HG03060 (cell line): ENCODE measurements at regions not wholly inside any gene's neighbourhood (a gene's known extent, or its start where the extent isn't known, plus 50 kb on each side); places are given as distances from the start of the nearest gene placed in this dataset.
"Not testable (repeated sequence)": the region's sequence is repeated elsewhere in the genome, so short reads cannot be mapped to it uniquely, and the experiment has no call there.

ENCODE experiments used
- ATAC-seq: cut with Tn5 transposase; IDR thresholded peaks from one replicate; pipeline ENCODE4 v1.9.1; 2021; ENCODE audit warnings: low read depth, moderate number of reproducible peaks; ENCODE audit not compliant: unreplicated experiment

GRCh38 chr12:73629893-73630831 lies 907.5 kb upstream of the ATXN7L3B start:
- no peak for ATAC-seq

- no peak for ATAC-seq
Measured at GRCh38 chr12:73632191-73632590, 905.4 kb upstream of the ATXN7L3B start.

DNA sequence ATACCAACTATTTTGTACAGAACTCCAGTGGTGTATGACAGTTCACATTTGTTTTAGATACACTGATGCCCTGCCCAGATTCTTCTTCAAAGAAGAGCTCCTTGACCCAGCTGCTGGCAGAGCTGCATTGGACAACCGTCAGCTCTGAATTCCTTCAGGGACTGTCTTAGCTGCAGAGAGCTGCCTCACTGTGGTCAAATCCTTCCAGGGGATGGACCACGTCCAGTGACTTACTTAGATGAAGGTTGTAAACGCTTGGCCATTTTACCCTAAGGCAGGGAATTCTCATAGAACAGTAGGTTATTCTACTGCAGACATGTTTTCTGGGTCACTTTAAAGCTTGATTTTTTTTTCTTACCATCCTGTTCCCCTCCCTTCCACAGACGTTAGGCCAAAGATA lies 905.0 kb upstream of the ATXN7L3B start:
- ATAC-seq: no peak

- not testable (repeated sequence) for ATAC-seq
Measured at GRCh38 chr12:73639397-73639796, 898.2 kb upstream of the ATXN7L3B start.

- no peak for ATAC-seq
Measured at GRCh38 chr12:73656375-73656774, 881.3 kb upstream of the ATXN7L3B start.

DNA sequence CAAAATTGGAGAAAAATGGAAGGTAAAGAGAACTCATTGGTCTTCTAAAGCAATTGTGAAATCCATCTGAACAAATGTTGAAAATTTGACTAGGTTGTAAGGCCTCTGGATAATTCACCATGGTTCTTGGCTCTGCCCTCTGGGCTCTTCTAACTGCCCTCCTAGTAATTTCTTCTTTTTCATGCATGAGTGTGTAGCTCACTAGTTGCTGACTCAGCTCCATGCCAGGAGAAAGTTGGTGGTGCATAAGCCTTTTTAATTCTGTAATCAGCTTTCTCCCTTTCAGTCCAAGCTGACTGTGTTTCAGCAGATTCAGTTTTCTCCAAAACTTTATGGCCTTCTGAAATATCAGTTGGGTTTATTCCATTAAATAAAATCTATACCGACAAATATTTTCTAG lies 877.8 kb upstream of the ATXN7L3B start:
- ATAC-seq: no peak

- ATAC-seq: no peak
Measured at GRCh38 chr12:73665193-73665592, 872.4 kb upstream of the ATXN7L3B start.

- not testable (repeated sequence) for ATAC-seq
Measured at GRCh38 chr12:73671550-73671949, 866.1 kb upstream of the ATXN7L3B start.

- ATAC-seq: no peak
Measured at GRCh38 chr12:73677520-73678291, 859.9 kb upstream of the ATXN7L3B start.

DNA sequence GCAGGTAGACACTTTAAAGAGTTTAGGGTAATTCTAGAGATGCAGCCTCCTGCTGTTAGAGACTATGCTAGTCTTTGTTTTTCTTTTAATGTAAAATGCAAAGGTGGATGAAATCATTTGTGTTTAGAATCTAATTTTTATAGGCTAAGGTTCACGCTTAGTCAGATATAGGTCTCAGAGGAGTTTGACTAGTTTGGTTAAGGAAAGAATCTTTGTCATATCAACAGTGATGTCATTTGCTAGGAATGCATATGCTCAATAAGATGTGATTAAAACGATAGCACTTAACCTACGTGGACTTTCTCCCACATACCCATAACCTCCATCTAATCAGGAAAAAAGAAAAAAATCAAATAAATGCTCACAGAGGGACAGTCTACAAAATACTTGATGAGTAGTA lies 859.3 kb upstream of the ATXN7L3B start:
- ATAC-seq: no peak

DNA sequence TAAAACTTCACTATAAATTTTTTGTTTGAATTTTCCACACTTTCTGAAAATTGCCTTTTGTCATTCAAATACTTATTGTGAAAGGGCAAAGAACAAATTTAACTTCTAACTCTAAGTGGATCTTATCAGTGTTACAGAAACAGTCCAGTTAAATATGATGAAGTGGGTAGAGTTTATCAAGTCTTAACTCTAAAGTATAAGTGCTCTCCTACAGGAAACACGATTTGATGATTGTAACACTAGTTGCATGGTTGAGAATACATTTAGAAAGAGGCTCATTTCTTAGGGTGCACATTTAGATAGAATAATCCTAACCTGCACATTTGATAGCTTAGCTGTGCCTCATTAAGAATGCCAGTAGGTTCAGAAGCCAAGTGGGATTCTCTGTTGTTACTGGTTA lies 838.3 kb upstream of the ATXN7L3B start:
- ATAC-seq: no peak

DNA sequence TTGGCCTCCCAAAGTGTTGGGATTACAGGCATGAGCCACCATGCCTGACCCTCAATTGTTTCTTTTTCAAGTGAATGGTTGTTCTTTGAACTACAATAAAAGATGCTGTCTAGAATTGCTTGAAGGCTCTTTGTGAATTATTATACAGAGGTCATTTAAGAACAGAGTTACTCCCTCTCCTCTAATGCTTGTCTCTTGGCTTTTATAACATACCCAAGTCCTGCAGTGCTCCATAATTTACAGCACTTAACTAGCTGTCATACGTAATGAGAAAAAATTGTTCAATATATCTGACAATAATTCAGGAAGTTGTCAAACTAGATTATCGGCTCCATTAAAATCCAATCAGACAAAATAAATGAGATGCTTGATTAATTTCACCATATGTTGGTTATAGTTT lies 823.0 kb upstream of the ATXN7L3B start:
- no peak for ATAC-seq

- not testable (repeated sequence) for ATAC-seq
Measured at GRCh38 chr12:73716143-73716542, 821.5 kb upstream of the ATXN7L3B start.

DNA sequence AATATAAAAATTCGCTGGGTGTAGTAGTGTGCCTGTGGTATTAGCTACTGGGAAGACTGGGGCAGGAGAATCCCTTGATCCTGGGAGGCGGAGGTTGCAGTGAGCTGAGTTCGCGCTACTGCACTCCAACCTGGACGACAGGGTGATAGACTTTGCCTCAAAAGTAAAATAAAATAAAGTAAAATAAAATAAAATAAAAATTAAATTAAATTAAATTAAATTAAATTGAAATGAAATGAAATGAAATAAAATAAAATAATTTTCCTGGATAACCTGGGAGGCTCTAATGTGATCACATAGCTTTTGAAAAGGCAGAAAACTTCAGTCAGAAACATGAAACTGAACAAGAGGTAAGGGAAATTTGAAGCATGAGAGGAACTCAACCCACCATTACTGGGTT lies 818.4 kb upstream of the ATXN7L3B start:
- ATAC-seq: no peak

DNA sequence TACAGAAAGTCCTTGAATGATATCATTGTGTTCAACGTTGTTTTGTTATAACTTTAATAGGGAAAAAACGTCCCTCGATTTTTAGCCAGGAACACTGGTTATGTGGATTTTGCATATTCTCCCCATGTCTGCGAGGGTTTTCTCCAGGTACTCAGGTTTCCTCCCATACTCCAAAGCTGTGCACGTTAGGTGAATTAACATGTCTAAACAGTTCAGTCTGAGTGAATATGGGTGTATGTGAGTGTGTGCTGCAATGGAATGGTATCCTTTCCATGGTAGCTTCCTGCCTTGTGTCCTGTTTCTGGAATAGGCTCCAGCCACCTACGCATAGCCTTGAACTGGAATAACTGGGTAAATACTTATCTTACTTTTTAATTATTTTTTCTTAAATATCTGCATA lies 810.8 kb upstream of the ATXN7L3B start:
- ATAC-seq: no peak

- ATAC-seq: no peak
Measured at GRCh38 chr12:73731658-73732057, 806.0 kb upstream of the ATXN7L3B start.

- ATAC-seq: no peak
Measured at GRCh38 chr12:73769337-73769736, 768.3 kb upstream of the ATXN7L3B start.

DNA sequence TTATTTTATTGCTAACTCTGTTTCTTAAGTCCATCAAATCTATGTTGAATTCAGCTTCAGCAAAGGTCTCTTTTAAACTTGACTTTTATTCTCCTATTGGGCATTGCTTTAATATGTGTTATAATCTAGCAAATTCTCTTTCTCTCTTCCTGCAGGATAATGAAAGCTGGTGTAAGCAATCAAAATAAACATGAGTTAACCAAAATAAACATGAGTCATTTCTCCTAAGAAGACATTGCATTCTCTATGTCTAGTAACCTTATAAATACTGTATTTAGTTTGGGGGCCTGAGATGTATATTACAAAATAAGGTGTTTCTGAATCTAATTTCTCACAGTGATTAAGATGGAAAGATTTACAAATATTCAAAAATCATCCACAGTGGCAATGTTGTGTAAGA lies 739.1 kb upstream of the ATXN7L3B start:
- ATAC-seq: no peak

GRCh38 chr12:73815072-73815645 lies 722.5 kb upstream of the ATXN7L3B start:
- no peak for ATAC-seq

DNA sequence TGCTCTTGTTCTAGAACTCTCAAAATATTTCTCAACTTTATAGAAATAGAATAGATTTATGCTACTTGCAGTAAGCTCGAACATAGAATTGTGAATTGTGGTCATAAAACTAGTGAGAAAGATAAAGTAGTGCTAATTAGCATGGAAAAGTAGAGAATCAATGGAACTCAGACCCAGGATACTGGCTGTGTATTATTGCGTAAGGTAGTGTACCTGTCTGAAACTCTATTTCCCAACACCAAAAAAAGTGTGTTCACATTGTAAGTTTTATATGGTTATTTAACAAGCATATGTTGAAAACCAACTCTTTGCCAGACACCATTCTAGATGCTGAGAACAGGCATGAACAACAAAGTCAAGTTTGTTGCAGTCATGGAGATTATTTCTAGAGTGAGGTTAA lies 720.5 kb upstream of the ATXN7L3B start:
- no peak for ATAC-seq

GRCh38 chr12:73833746-73834145 lies 703.9 kb upstream of the ATXN7L3B start:
- no peak for ATAC-seq
